D341Med (cell line): ENCODE measurements at regions not wholly inside any gene's neighbourhood (a gene's known extent, or its start where the extent isn't known, plus 50 kb on each side); places are given as distances from the start of the nearest gene placed in this dataset.

Experiments used
- DNase-seq: peaks from one replicate; pipeline ENCODE4 v3.0.0; 2012; ENCODE audit warnings: low spot score

- no peak for DNase-seq
Observed at GRCh38 chr1:72936942-72937341, 654.6 kb upstream of the NEGR1 start.

- DNase-seq = no peak
Observed at GRCh38 chr1:72936151-72936740, 653.9 kb upstream of the NEGR1 start.

GRCh38 chr1:72932025-72932424 lies 649.7 kb upstream of the NEGR1 start:
- no peak for DNase-seq

- no peak for DNase-seq
Observed at GRCh38 chr1:72930528-72930927, 648.2 kb upstream of the NEGR1 start.

- DNase-seq = no peak
Observed at GRCh38 chr1:72918940-72919339, 636.6 kb upstream of the NEGR1 start.

- no peak for DNase-seq
Observed at GRCh38 chr1:72917920-72918319, 635.6 kb upstream of the NEGR1 start.

- DNase-seq = no peak
Observed at GRCh38 chr1:72915581-72915980, 633.2 kb upstream of the NEGR1 start.

- no peak for DNase-seq
Observed at GRCh38 chr1:72911656-72912055, 629.3 kb upstream of the NEGR1 start.

- DNase-seq = no peak
Observed at GRCh38 chr1:72896256-72896655, 613.9 kb upstream of the NEGR1 start.

- DNase-seq = no peak
Observed at GRCh38 chr1:72892461-72892860, 610.1 kb upstream of the NEGR1 start.

- peak; percentile 12 for DNase-seq
Observed at GRCh38 chr1:72891976-72892375, 609.6 kb upstream of the NEGR1 start.

- no peak for DNase-seq
Observed at GRCh38 chr1:72885841-72886240, 603.5 kb upstream of the NEGR1 start.

GRCh38 chr1:72885017-72885416 lies 602.7 kb upstream of the NEGR1 start:
- no peak for DNase-seq

- DNase-seq = no peak
Observed at GRCh38 chr1:72869873-72870272, 587.5 kb upstream of the NEGR1 start.

GRCh38 chr1:72869441-72869840 lies 587.1 kb upstream of the NEGR1 start:
- no peak for DNase-seq

- DNase-seq = no peak
Observed at GRCh38 chr1:72851597-72851996, 569.3 kb upstream of the NEGR1 start.

GRCh38 chr1:72848997-72849396 lies 566.7 kb upstream of the NEGR1 start:
- no peak for DNase-seq

- DNase-seq = no peak
Observed at GRCh38 chr1:72847651-72848050, 565.3 kb upstream of the NEGR1 start.

GRCh38 chr1:72846476-72847278 lies 564.3 kb upstream of the NEGR1 start:
- DNase-seq = no peak

GRCh38 chr1:72845981-72846380 lies 563.6 kb upstream of the NEGR1 start:
- DNase-seq = no peak

- peak; percentile 38 for DNase-seq
Observed at GRCh38 chr1:72845381-72845780, 563.0 kb upstream of the NEGR1 start.

- DNase-seq = peak; percentile 6
Observed at GRCh38 chr1:72837781-72838180, 555.4 kb upstream of the NEGR1 start.

- DNase-seq = no peak
Observed at GRCh38 chr1:72830606-72831390, 548.5 kb upstream of the NEGR1 start.
